AG09309 (cell line): ENCODE measurements at regions not wholly inside any gene's neighbourhood (a gene's known extent, or its start where the extent isn't known, plus 50 kb on each side); places are given as distances from the start of the nearest gene placed in this dataset.

Experiments used
- DNase-seq: peaks from one replicate; pipeline ENCODE4 v3.0.0-alpha.2; 2010; ENCODE audit warnings: low read depth
- H3K4me3 ChIP-seq: 2 replicates; pipeline ENCODE4 v1.5.1; 2011; ENCODE audit warnings: mild to moderate bottlenecking, low read depth, low read length, moderate library complexity; ENCODE audit not compliant: control insufficient read depth
- CTCF ChIP-seq: IDR thresholded peaks from 2 replicates; pipeline ENCODE4 v1.5.1; 2011; ENCODE audit warnings: mild to moderate bottlenecking, low read depth, low read length, inconsistent platforms; ENCODE audit not compliant: insufficient read depth, control insufficient read depth; ENCODE audit errors: missing control alignments

- no peak for TF ChIP-seq CTCF
- DNase-seq: no peak
- H3K4me3 ChIP-seq: no peak overlapping the region
Observed at GRCh38 chr11:90717522-90717921, 494.7 kb upstream of the CHORDC1 start.

GRCh38 chr11:90705661-90706060 lies 482.8 kb upstream of the CHORDC1 start:
- no peak for DNase-seq
- TF ChIP-seq CTCF: no peak
- H3K4me3 ChIP-seq: no peak overlapping the region

DNA sequence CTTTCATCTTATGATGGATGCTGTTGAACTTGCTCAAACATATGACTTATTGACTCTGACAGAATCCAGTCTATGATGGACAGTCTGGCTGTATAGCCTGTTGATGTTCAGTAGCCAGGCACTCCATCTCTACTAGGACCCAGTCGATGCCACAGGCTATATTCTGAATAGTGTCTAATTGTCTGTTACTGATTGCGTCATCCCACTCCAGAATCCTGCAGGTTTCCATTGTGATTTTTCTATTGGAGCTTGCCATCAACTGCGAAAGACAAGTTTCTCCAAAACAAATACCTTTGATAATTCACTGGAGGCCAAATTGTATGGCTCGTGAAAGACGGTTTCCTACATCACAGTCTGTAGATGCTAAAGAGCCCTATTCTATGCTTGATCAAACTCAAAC lies 481.7 kb upstream of the CHORDC1 start:
- no peak for DNase-seq
- no peak for TF ChIP-seq CTCF
- no peak overlapping the region for H3K4me3 ChIP-seq

- no peak for DNase-seq
- no peak overlapping the region for H3K4me3 ChIP-seq
- no peak for TF ChIP-seq CTCF
Observed at GRCh38 chr11:90701716-90702115, 478.9 kb upstream of the CHORDC1 start.

DNA sequence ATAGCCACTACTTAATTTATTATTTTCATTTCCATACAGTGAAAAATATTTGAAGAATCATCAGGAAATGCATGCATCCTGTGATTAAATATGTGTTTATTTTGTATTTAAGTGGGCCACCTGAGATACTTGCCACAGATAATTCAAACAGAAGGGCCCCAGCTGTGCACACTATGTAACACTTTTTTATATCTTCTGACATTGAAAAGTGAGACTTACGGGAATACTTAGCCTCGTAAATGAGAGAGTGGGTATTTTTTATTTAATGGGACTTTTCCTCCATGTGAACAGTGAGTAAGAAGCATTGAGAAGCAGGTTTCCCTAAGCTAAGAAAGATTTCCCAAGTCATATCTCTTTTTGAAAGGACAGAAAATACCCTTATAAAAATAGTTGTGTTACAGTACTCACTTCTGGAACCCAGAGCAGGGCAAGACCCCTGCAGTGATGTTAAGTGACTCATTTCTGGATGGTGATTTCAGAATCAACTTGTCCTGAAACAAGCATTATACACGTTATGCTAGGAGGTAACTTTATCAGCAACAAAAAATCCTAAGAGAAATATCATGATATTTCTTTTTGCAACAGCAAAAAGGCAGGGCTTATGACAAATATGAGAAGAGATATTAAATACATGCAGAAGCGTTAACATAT lies 478.1 kb upstream of the CHORDC1 start:
- DNase-seq: no peak
- no peak overlapping the region for H3K4me3 ChIP-seq
- TF ChIP-seq CTCF: no peak

DNA sequence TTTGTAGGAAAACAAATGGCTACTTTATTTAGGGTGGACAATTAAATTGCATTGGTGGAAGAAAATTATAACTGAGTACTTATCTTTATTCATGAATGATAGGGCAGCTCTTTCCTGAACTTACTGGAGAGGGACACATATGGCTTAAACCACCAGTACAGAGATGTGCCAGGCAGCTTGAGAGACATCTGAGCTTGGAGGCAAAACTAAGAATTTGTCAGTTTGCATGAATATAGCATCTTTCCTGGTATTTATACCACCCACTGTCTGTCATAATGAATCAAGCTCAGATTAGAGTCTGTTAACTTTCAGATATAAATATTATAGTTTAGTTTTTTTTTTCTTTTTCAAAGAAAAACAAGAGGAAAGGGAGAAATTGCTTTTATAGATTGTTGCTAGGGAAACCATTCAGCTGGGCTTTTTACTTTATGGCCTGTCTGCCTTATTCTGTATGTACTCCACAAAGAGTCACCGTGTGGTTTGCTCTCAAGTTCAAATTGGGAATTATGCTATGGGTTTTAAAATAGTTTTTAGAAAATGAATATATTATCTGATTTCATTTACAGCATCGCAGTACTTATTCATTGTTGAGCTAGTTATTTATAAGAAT lies 477.0 kb upstream of the CHORDC1 start:
- TF ChIP-seq CTCF: no peak
- no peak overlapping the region for H3K4me3 ChIP-seq
- DNase-seq: no peak
